Calu3 (cell line): ENCODE measurements at regions not wholly inside any gene's neighbourhood (a gene's known extent, or its start where the extent isn't known, plus 50 kb on each side); places are given as distances from the start of the nearest gene placed in this dataset.

Experiments used
- BruUV-seq: library from RNA; stranded (reverse); fragments of 400-500 nt; replicated peaks from 2 replicates; lab custom pipeline; 2021; lab: Mats Ljungman, UMichigan
- CTCF ChIA-PET: fragments of 300-600 bp; sonication (Branson Sonifier 250); formaldehyde crosslinking; loops from one replicate; lab custom pipeline; 2022; ENCODE audit warnings: antibody characterized with exemption; lab: Charles Lee
- DNase-seq: peaks from one replicate; pipeline ENCODE4 v3.0.0; 2022
- H3K27ac Mint-ChIP-seq: one replicate; pipeline ENCODE4 v1.8.0; 2022; ENCODE audit warnings: mixed read lengths; ENCODE audit not compliant: unreplicated experiment
- H3K27me3 Mint-ChIP-seq: one replicate; pipeline ENCODE4 v1.8.0; 2022; ENCODE audit warnings: mixed read lengths; ENCODE audit not compliant: unreplicated experiment
- H3K36me3 Mint-ChIP-seq: one replicate; pipeline ENCODE4 v1.8.0; 2022; ENCODE audit warnings: mild to moderate bottlenecking, moderate library complexity, mixed read lengths; ENCODE audit not compliant: insufficient read depth, unreplicated experiment
- H3K4me1 Mint-ChIP-seq: one replicate; pipeline ENCODE4 v1.8.0; 2022; ENCODE audit warnings: mild to moderate bottlenecking, low read depth, mixed read lengths; ENCODE audit not compliant: unreplicated experiment
- H3K4me3 Mint-ChIP-seq: one replicate; pipeline ENCODE4 v1.8.0; 2022; ENCODE audit warnings: mild to moderate bottlenecking, low read depth, moderate library complexity, mixed read lengths; ENCODE audit not compliant: unreplicated experiment
- H3K9me3 Mint-ChIP-seq: one replicate; pipeline ENCODE4 v1.8.0; 2022; ENCODE audit warnings: low read depth, mixed read lengths; ENCODE audit not compliant: unreplicated experiment
- CTCF ChIP-seq: fragments of 200-600 bp; IDR thresholded peaks from one replicate; pipeline ENCODE4 v1.8.0; 2022; ENCODE audit warnings: antibody characterized with exemption; ENCODE audit not compliant: unreplicated experiment
- intact Hi-C: fragments of 100-400 bp; cut with micrococcal nuclease; formaldehyde crosslinking; loops from one replicate; pipeline ENCODE4 v1.10.0; 2022; ENCODE audit not compliant: unreplicated experiment

- CTCF ChIA-PET: no interaction called here
- no peaks in the 10 kb centered on the region for H3K4me1 Mint-ChIP-seq
Observed at GRCh38 chr13:21970172-21970571, 299.3 kb downstream of the FGF9 start.

GRCh38 chr13:21970918-21971317 lies 300.0 kb downstream of the FGF9 start:
- Mint-ChIP-seq H3K36me3 (no peaks in the 10 kb centered on the region), H3K27me3 (no peaks in the 10 kb centered on the region), H3K4me3 (no peak overlapping the region), H3K9me3 (no peaks in the 10 kb centered on the region), H3K4me1 (no peaks in the 10 kb centered on the region), H3K27ac (no peak overlapping the region)
- CTCF ChIA-PET: no interaction called here
- intact Hi-C loops: no loop called here
- no peak for DNase-seq
- BruUV-seq: no TSS peak
- TF ChIP-seq CTCF: no peak

More at GRCh38 chr13:21970172-21970571, 299.3 kb downstream of the FGF9 start:
- TF ChIP-seq CTCF: no peak
- H3K9me3 Mint-ChIP-seq: no peaks in the 10 kb centered on the region
- DNase-seq: no peak
- BruUV-seq: no TSS peak
- H3K27ac Mint-ChIP-seq: no peak overlapping the region
- H3K27me3 Mint-ChIP-seq: no peaks in the 10 kb centered on the region
- H3K36me3 Mint-ChIP-seq: no peaks in the 10 kb centered on the region
- H3K4me3 Mint-ChIP-seq: no peak overlapping the region
- intact Hi-C loops: no loop called here

- Mint-ChIP-seq H3K27ac (no peak overlapping the region), H3K27me3 (no peaks in the 10 kb centered on the region), H3K4me3 (no peak overlapping the region), H3K4me1 (no peaks in the 10 kb centered on the region), H3K9me3 (no peaks in the 10 kb centered on the region), H3K36me3 (no peaks in the 10 kb centered on the region)
- no peak for DNase-seq
- intact Hi-C loops: no loop called here
- TF ChIP-seq CTCF: no peak
- BruUV-seq: no TSS peak
- CTCF ChIA-PET: interaction anchor here (0.7 kb wide), 2 partner anchors 25 to 555 kb away, joined by 4 to 11 read pairs; no protein-coding TSS in a partner anchor
Observed at GRCh38 chr13:21971662-21972621, 301.1 kb downstream of the FGF9 start.

GRCh38 chr13:21973437-21974125 lies 302.7 kb downstream of the FGF9 start:
- H3K36me3 Mint-ChIP-seq: no peaks in the 10 kb centered on the region
- BruUV-seq: no TSS peak
- H3K4me3 Mint-ChIP-seq: no peak overlapping the region
- DNase-seq: no peak
- intact Hi-C loops: no loop called here
- H3K4me1 Mint-ChIP-seq: no peaks in the 10 kb centered on the region
- TF ChIP-seq CTCF: no peak
- H3K9me3 Mint-ChIP-seq: no peaks in the 10 kb centered on the region
- no peak overlapping the region for H3K27ac Mint-ChIP-seq
- no peaks in the 10 kb centered on the region for H3K27me3 Mint-ChIP-seq
- CTCF ChIA-PET: no interaction called here
